ENCODE measurements at regions not wholly inside any gene's neighbourhood (a gene's known extent, or its start where the extent isn't known, plus 50 kb on each side); places are given as distances from the start of the nearest gene placed in this dataset.
"Not testable (repeated sequence)": the region's sequence is repeated elsewhere in the genome, so short reads cannot be mapped to it uniquely, and the experiment has no call there.

DNA sequence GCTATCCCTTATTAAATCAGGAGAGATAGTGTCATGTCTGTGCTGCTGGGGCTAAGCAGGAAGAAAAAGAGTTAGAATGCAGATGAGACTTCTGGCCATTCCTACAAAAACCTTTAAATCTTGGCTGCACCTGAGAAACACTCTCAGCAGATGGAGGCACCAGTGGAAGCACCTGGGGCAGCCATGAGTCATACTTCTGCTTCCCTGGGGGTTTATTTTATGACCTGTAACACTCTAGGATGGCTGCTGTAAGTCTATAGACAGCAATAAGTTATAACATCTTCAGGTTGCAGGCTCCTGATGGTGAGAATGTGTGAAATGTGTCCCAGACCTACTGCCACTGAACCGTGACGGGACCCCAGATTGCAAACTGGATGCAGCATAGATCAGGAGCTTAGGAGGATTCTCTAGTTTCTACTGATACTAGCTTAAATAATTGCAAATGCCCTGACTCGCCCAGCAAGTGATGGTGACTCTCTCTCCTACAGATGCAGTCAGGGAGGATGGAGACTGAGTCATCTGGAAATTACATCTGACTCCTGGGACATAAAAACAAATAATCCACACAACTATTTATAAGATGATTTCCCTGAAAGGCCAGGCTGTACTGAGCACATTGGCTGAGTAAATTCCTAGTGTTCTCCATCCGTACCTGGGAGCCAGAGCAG lies 479.2 kb downstream of the RPIA start:
- not testable (repeated sequence) for ATAC-seq

DNA sequence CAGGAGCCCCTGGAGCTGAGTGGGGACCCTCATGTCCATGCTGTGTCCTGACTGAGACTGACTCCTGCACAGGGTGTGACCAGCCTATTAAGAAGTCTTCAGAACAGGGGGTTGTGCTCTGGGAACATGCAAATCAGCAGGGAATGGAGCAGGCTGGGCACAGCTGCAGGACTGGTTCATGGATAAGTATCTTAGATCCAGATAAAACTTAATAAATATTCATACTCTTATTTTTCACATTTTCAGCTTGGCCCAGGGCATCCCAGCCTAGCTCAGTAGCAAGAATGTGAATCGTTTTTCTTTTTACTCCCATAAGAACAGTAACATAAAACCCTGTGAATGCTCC lies 479.7 kb downstream of the RPIA start:
- not testable (repeated sequence) for ATAC-seq

DNA sequence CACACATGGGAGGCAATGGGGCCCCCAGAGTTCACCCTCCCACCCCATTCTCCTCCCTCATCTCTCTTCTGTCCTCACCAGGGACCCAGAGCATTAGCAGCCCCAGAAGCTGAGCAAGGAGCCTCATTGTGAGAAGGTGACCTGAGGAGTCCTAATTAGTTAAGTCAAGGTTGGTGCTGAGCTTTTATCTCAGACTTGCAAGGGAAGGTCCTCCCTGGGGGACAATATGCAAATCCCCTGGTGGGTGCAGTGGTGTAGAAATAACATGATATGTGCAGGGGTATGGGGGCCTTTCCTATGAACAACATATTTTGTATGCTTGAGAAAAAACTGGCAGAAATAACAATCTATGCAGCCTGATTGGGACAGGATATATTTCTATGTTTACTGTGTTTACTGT lies 485.5 kb downstream of the RPIA start:
- ATAC-seq, result not testable (repeated sequence)

DNA sequence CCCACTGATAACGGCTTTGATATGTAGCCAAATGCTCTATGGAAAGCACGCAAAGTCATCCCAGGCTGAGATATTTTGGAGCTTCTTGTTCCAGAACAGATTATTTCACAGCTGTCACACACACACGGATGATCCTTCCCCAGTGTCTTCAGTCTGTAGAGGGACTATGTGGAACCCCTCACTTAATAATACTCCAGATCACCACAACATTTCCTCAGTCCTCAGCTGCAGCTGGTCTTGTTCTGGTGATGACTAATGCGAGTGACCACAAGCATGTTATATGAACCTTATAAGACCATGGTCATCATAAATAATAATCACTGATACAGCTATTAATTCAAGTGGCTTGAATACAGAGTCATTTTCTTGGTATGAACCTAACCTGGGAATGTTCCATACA lies 490.7 kb downstream of the RPIA start:
- not testable (repeated sequence) for ATAC-seq

DNA sequence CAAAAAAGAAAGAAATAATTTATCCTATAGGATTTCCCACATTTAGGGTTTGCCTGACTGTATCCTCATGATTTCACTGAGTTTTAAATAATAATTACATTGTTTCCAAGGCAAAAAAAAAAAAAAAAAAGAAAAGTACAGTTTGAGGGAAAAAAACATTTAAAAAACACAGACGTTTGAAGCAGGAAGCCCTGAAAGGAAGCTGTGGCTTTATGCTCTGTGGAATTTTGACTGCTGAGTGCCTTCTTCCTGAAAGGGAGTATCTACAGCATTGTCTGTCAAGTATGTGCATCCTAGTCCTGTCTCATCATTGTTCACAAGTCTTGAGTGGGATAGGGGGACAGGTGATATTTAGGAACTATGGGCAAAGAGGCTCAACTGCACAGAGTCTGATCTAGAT lies 493.3 kb downstream of the RPIA start:
- ATAC-seq, result not testable (repeated sequence)

DNA sequence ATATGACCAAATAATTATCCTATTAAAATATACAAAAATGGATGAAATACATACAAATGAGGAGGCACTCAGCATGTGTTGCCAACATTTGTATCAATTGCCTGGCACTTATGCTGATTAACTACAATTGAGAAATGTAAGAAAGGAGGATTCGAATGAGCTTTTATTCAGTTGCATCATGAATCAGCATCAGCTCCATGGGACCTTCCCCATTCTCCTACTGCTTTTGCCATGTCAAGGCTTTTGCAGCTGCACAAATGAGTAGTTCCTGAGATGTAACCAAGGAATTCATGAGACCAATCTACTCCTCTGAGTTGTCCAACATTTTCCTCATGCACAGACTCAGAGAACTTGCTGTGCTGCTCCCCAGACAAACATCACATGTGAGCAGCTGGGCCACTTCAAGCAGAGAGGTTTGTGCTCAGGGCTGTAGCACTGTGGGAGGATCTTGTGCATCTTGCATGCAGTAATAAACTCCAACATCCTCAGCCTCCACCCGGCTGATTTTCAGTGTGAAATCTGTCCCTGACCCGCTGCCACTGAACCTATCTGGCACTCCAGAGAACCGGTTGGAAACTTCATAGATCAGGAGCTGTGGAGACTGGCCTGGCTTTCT lies 504.3 kb downstream of the RPIA start:
- ATAC-seq, result not testable (repeated sequence)

DNA sequence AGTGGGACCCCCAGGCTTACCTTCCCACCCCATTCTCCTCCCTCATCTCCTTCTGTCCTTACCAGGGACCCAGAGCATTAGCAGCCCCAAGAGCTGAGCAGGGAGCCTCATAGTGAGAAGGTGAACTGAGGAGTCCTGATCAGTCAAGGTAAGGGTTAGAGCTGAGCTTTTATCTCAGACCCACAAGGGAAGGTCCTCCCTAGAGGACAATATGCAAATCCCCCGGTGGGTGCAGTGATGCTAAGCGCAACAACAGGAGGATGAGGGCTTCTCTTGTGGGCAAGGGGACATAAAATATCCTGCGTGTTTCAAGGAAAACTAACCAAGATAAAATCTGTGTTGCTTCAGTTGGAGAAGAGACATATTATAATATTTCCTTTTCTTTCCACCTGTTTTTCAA lies 505.2 kb downstream of the RPIA start:
- ATAC-seq, result not testable (repeated sequence)

DNA sequence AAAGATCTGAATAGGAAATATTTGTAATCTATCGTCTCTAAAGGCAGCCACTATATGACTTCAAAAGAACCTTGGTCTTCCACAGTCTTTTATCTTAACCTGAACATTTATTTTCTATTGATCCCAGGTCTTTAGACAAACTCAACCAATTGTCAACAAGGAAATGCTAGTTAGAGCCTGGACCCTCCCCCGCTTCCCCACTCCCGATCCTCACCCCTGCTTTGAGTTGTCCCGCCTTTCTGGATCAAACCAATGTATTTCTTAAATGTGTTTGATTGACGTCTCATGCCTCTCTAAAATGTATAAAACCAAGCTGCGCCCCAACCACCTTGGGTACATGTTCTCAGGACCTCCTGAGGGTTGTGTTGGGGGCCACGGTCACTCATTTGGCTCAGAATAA lies 506.6 kb downstream of the RPIA start:
- ATAC-seq, result not testable (repeated sequence)

DNA sequence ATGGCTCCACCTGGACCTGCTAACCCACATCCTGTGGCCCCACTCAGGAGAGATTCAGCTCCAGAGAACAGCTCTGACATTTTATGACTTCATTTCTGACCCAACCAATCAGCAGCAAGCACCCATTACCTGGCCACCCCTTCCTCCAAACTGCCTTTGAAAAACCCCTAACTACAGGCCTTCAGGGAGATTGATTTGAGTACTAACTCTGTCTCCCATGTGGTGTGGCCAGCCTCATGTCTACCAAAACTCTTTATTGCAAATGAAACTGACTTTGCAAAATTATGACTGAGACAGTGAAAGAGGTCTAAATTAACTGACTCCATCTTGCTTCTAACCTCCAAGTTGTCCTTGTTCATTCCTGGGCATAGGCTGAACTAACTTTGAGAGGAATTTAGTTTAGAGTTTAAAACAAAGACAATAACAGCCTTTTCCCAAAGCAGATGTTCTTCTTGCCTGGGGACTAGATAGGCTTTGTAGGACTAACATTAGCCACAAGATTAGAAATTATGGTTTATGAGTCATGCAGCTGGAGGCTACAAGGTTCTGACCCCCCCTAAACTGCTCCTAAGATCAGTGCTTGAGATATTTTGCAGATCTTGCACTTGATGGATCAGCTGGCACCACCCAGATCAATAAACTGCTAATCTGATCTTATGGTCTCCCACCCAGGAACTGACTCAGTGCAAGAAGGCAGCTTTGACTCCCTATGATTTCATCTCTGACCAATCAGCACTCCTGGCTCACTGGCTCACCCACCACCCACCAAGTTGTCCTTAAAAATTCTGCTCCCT lies 508.2 kb downstream of the RPIA start:
- not testable (repeated sequence) for ATAC-seq

DNA sequence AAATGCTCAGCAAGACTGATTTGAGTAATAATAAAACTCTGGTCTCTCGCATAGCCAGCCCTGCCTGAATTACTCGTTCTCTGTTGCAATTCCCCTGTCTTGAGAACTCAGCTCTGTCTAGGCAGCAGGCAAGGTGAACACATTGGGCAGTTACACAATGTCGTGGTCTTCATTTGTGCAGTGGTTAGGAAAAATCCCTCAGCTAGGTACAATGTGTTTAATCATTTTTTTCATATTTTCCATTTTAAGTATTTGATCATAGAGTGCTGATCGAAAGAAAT lies 508.7 kb downstream of the RPIA start:
- not testable (repeated sequence) for ATAC-seq

DNA sequence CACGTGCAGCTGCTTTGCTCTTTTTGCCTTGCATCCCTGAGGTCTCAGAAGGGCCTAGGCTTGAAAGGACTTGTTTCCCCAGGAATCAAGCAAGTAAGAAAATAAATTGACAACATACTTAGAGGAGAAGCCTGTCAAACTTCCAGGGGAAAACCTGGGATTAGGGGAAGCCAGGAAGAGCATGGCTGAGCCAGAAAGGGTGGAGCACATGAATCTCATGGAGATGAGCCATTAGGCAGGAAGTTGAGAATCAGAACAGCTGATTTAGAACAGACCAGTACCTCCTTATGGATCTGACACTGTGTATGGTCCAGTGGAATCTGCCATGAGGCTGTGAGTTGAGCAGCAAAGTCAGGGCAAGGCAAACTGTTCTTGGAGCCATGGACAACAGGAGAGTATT lies 511.0 kb downstream of the RPIA start:
- not testable (repeated sequence) for ATAC-seq

DNA sequence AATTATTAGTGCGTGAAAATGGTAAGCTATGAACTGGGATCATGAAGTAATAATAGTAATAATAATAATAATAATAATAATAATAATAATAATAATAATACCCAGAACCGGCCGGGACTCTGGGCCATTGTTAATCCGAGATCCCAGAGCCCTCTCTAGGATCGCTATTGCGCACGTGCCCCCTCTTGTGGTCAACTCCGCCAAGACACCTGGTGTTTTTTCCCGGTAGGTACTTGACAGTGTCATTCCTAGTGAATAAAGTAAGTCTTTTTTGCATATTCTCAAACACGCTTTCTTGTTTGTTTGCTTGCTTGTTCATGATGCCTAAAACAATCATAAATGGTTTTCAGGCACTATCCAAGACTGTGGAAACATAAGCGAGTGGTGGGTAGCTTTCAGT lies 513.7 kb downstream of the RPIA start:
- peak; percentile 85 for ATAC-seq

DNA sequence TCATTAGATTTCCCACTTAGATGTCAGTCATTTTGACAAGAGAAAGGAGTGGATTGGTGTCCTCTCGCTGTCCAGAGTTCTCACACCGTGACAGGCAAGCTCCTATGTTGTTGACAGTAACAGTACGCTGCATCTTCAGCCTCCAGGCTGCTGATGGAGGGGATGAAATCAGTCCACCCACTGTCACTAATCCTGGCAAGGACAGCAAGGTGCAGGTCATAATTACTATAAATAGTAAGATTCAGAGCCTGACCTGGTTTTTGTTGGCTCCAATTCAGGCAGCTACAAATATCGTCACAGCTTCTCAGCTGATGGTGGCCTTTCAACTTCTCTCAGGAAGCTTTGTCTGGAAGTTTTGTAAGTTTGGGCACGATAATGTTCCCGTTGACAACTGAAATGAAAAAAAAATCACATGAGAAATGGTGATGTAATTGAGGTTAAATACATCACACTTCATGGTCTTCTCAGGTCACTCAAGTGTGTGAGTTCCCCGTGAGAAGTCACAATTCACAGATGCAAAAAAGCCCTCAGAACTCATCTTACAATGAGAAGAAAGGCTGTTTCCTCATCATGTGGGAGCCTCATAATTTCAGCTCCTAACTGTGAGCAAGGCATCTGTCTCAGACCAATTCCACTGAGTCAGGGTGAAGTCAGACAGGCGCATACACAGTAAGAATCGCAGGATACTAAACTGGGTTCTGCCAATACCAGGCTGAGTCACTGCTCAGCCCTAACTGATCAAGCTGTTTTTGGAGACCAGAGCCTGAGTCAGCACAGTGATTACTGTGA lies 516.9 kb downstream of the RPIA start:
- peak; percentile 82 for ATAC-seq

DNA sequence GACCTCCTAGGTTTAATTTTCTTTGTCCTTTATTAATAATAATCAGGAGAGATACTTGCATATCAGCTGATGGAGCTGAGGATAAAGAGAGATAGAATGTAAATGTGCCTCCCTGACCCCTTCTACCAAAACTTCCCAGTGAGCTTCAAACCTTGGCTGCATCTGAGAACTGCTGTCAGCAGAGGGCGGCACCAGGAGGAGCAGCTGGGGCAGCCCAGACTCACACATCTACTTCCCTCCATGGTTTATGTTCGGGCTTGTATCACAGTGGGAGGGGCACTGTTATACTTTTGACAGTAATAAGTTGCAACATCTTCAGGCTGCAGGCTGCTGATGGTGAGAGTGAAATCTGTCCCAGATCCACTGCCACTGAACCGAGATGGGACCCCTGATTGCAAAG lies 521.7 kb downstream of the RPIA start:
- peak; percentile 51; the same call in 1 of the 3 replicates for ATAC-seq

DNA sequence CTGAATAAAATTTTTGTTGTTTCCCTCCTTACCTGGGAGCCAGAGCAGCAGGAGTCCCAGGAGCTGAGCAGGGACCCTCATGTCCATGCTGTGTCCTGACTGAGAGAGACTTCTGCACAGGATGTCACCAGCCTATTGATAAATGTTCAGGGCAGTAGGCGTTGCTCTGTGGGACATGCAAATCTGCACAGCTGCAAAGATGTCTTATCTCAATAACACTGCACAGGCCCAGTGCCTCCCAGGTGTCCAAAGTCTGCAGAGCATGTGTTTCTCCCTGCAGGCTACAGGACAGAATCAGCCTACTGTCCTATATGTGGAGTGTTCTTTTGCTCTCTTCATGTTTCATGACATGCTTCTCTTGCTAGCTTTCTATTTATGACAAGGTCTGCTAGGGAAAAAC lies 522.3 kb downstream of the RPIA start:
- ATAC-seq, result not testable (repeated sequence)

DNA sequence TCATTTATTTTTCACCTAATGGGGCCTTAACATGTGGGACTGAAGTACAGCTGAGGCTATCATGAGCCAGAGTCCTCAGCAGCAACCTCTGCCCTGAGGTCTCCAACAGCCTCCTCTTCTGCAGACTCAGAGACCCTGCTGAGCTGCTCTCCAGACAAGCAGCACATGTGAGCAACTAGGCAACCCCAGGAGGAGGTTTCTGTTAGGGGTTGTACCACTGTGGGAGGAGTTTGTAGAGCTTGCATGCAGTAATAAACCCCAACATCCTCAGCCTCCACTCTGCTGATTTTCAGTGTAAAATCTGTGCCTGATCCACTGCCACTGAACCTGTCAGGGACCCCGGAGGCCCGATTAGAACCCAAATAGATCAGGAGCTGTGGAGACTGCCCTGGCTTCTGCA lies 530.0 kb downstream of the RPIA start:
- not testable (repeated sequence) for ATAC-seq

DNA sequence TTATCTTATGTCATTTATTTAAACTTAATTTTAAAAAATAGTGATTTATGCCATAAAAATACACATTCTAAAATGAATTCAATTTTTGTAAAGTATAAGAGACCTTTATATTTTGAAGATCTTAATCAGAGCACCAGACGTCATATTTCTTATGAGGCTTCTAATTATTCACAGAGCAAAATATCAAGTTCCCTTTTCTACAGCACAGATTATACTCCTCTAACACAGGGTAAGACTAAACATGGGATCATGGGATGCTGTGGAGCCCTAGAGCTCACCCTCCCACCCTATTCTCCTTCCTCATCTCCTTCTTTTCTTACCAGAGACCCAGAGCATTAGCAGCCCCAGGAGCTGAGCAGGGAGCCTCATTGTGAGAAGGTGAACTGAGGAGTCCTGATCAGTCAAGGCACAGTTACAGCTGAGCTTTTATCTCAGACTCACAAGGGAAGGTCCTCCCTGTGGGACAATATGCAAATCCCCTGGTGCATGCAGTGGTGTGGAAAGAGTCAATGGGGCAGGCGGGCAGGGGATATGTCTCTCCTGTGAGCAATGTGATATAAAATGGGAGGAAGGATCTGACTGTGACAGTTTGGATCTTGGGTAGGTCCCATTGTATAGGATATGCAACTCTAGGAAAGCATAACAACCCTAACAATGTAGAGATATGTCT lies 530.7 kb downstream of the RPIA start:
- not testable (repeated sequence) for ATAC-seq

DNA sequence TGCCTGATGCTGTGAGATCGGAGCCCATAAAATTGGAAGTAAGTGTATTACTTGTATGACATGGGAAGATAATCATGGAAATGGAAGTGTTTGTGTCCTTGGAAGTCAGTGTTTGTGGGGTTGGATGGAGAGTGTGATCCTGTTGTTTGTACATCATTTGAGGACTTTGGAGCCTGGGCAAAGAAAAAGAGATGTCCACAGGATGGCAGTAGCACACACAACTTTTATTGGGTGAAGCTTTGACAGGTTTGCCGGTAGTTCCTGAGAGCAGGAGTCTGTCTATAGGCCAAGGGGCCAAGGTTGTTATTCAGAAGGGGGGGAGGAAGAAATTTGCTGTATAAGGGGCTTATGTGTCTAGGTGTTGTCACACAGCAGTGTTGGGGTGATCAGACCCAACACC lies 533.3 kb downstream of the RPIA start:
- ATAC-seq, result not testable (repeated sequence)

DNA sequence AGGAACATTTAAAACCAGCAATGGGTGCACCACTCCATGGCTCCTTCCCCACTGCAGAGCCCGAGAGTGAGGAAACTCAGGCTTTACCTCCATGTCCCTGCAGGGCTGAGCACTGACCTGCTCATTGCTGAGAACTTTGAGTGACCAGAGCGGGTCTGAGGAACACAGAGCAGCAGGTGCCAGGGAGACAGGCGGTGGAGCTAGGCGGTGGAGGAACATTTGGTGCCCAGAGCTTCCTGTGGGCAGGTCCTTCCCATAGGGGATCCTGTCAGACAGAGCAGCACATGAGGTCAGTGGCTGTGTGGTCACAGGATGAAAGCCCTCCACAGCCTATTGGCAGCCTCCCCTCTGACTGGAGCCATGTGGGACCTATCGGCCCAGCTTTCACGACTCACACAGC lies 538.5 kb downstream of the RPIA start:
- ATAC-seq, result not testable (repeated sequence)

DNA sequence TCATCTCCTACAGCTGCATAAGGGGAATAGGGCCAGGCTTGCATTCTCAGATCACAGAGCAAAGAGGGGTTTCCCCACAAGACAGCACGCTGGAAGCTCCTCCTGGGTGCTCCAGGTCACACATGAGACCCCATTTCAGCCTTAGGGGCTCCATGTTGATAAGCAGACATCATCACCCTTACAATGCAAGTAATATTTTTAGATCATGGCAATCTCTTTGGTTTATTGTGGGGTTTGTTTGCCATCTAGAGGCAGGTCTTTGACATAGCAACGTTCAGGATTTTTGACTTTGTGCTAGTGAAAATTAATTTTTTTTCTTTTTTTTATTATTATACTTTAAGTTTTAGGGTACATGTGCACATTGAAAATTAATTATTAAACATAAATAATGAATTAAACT lies 539.8 kb downstream of the RPIA start:
- 0 out of 3 replicates have a peak, but pooled peaks have one; percentile 43 for ATAC-seq

DNA sequence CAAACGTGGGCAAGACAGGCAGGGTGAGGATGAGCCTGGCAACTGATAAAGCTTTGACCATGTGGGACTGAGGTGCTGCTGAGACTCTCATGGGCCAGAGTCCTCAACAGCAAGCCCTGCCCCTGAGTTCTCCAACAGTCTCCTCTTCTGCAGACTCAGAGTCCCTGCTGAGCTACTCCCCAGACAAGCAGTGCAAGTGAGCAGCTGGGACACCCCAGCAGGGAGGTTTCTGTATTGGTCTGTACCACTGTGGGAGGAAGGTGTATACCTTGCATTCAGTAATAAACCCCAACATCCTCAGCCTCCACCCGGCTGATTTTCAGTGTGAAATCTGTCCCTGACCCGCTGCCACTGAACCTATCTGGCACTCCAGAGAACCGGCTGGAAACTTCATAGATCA lies 542.5 kb downstream of the RPIA start:
- not testable (repeated sequence) for ATAC-seq

DNA sequence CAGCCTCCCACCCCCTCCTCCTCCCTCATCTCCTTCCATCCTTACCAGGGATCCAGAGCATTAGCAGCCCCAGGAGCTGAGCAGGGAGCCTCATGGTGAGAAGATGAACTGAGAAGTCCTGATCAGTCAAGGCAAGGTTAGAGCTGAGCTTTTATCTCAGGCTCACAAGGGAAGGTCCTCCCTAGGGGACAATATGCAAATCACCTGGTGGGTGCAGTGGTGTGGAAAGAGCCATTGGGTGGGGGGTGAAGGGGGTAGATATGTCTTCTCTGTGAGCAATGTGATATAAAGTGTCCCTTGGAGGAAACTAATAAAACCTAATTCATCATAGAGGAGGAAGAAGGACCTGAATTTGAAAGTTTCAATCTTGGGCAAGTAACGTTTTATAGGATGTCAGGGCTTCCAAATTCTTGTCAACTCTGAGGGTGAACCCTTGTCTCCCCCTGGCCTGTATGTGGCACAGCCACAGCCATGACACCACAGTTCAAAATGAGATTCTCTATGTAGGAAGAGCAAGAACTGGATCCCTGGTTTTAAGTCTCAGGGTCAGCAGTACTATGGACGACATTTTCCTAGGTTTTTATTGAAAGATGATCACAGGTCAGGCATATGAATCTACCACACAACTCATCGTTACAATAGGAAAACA lies 543.5 kb downstream of the RPIA start:
- not testable (repeated sequence) for ATAC-seq
